GM23338 (cell line): ENCODE measurements at regions not wholly inside any gene's neighbourhood (a gene's known extent, or its start where the extent isn't known, plus 50 kb on each side); places are given as distances from the start of the nearest gene placed in this dataset.

Experiments
- ATAC-seq: fragments of 200-7000 bp; cut with Tn5 transposase; 3 replicates; pipeline ENCODE4 v1.9.1; 2020
- DNase-seq: peaks from one replicate; pipeline ENCODE4 v3.0.0-alpha.2; 2015; ENCODE audit warnings: low spot score
- H2AFZ ChIP-seq: fragments of 200-600 bp; sonication (generic); 2 replicates; pipeline ENCODE4 v1.8.0; 2016; ENCODE audit warnings: antibody characterized with exemption, mild to moderate bottlenecking, moderate library complexity
- H3F3A ChIP-seq: fragments of 200-600 bp; sonication (generic); replicated peaks from 2 replicates; pipeline ENCODE4 v1.8.0; 2017; ENCODE audit warnings: antibody characterized with exemption, mixed run types, low read depth
- H3K27ac ChIP-seq: fragments of 200-600 bp; sonication (generic); 2 replicates; pipeline ENCODE4 v1.6.1; 2016; ENCODE audit warnings: low read depth
- H3K27me3 ChIP-seq: fragments of 200-600 bp; sonication (generic); 2 replicates; pipeline ENCODE4 v1.8.0; 2016; ENCODE audit warnings: mild to moderate bottlenecking, mixed run types, moderate library complexity; ENCODE audit not compliant: insufficient read depth
- H3K36me3 ChIP-seq: fragments of 200-600 bp; sonication (generic); 2 replicates; pipeline ENCODE4 v1.8.0; 2016; ENCODE audit warnings: mild to moderate bottlenecking; ENCODE audit not compliant: insufficient read depth
- H3K4me1 ChIP-seq: fragments of 200-600 bp; sonication (generic); 2 replicates; pipeline ENCODE4 v1.8.0; 2016; ENCODE audit warnings: mild to moderate bottlenecking, moderate library complexity; ENCODE audit not compliant: insufficient read depth
- H3K4me2 ChIP-seq: fragments of 200-600 bp; sonication (generic); 2 replicates; pipeline ENCODE4 v1.7.1; 2017; ENCODE audit warnings: mixed run types
- H3K4me3 ChIP-seq: fragments of 200-600 bp; sonication (generic); 2 replicates; pipeline ENCODE4 v1.6.1; 2016; ENCODE audit warnings: mixed run types
- H3K79me2 ChIP-seq: fragments of 200-600 bp; sonication (generic); replicated peaks from 2 replicates; pipeline ENCODE4 v1.8.0; 2017; ENCODE audit warnings: mild to moderate bottlenecking; ENCODE audit not compliant: insufficient read depth
- H3K9me2 ChIP-seq: fragments of 200-600 bp; sonication (generic); 2 replicates; pipeline ENCODE4 v1.8.0; 2017; ENCODE audit not compliant: insufficient read depth
- H4K20me1 ChIP-seq: fragments of 200-600 bp; sonication (generic); replicated peaks from 2 replicates; pipeline ENCODE4 v1.8.0; 2017; ENCODE audit warnings: mild to moderate bottlenecking; ENCODE audit not compliant: insufficient read depth
- H3K27ac Mint-ChIP-seq: 2 replicates; pipeline ENCODE4 v1.8.0; 2020; ENCODE audit warnings: inconsistent platforms, mild to moderate bottlenecking, moderate library complexity, mixed read lengths
- H3K27me3 Mint-ChIP-seq: 3 replicates; pipeline ENCODE4 v1.8.0; 2022; ENCODE audit warnings: low read depth, mild to moderate bottlenecking, moderate library complexity, mixed read lengths, inconsistent platforms; ENCODE audit not compliant: insufficient read depth, poor library complexity
- H3K36me3 Mint-ChIP-seq: 3 replicates; pipeline ENCODE4 v1.8.0; 2021; ENCODE audit warnings: low read depth, mild to moderate bottlenecking, inconsistent platforms, moderate library complexity, mixed read lengths
- H3K4me1 Mint-ChIP-seq: 3 replicates; pipeline ENCODE4 v1.8.0; 2020; ENCODE audit warnings: mild to moderate bottlenecking, inconsistent platforms, mixed read lengths
- H3K4me3 Mint-ChIP-seq: 3 replicates; pipeline ENCODE4 v1.8.0; 2021; ENCODE audit warnings: moderate library complexity, mild to moderate bottlenecking, inconsistent platforms, mixed read lengths
- H3K9me3 Mint-ChIP-seq: 3 replicates; pipeline ENCODE4 v1.8.0; 2020; ENCODE audit warnings: moderate library complexity, mild to moderate bottlenecking, inconsistent platforms, mixed read lengths
- NANOG ChIP-seq: IDR thresholded peaks from 2 replicates; pipeline ENCODE4 v1.6.1; 2016; ENCODE audit warnings: antibody characterized with exemption, borderline replicate concordance
- REST ChIP-seq: IDR thresholded peaks from one replicate; pipeline ENCODE4 v1.6.1; 2018; ENCODE audit warnings: antibody characterized with exemption; ENCODE audit not compliant: unreplicated experiment
- ZNF114 ChIP-seq: fragments of 250-450 bp; sonication (Bioruptor Pico); IDR thresholded peaks from 2 replicates; pipeline ENCODE4 v1.5.0; 2020; ENCODE audit warnings: mild to moderate bottlenecking, moderate library complexity
- ZNF462 ChIP-seq: fragments of 250-450 bp; sonication (Bioruptor Pico); IDR thresholded peaks from 2 replicates; pipeline ENCODE4 v1.5.0; 2020; ENCODE audit warnings: mild to moderate bottlenecking, moderate library complexity

GRCh38 chr1:232364654-232365382 is 265.1 kb downstream of the SIPA1L2 start:
- no peaks in the 10 kb centered on the region for H3K36me3 ChIP-seq
- no peak overlapping the region for H2AFZ ChIP-seq
- H3K27ac Mint-ChIP-seq, result no peak overlapping the region
- TF ChIP-seq ZNF462 (CRISPR knock-in tag) (no peak), NANOG (peak; percentile 47; the same call in 1 of the 2 replicates)
- H3F3A ChIP-seq, result no peaks in the 10 kb centered on the region
- no peak overlapping the region for H3K4me3 ChIP-seq
- no peak overlapping the region for H3K4me3 Mint-ChIP-seq
- H3K9me2 ChIP-seq, result no peaks in the 10 kb centered on the region; the same call in 1 of the 2 replicates
- no peaks in the 10 kb centered on the region for H3K36me3 Mint-ChIP-seq
- DNase-seq (no peak), ATAC-seq (no peak)
- H4K20me1 ChIP-seq, result no peaks in the 10 kb centered on the region
- no peaks in the 10 kb centered on the region for H3K79me2 ChIP-seq
- H3K4me2 ChIP-seq, result no peak overlapping the region
- no peaks in the 10 kb centered on the region for H3K27me3 ChIP-seq
- H3K27me3 Mint-ChIP-seq, result peaks cover under 1% of the 10 kb centered on the region
- H3K4me1 ChIP-seq, result peaks cover 11% of the 10 kb centered on the region; the same call in 1 of the 2 replicates
- H3K4me1 Mint-ChIP-seq, result peaks cover 14% of the 10 kb centered on the region; the same call in 2 of the 3 replicates
- H3K9me3 Mint-ChIP-seq, result no peaks in the 10 kb centered on the region
- H3K27ac ChIP-seq, result no peak overlapping the region

- Mint-ChIP-seq H3K9me3 (no peaks in the 10 kb centered on the region), H3K36me3 (no peaks in the 10 kb centered on the region), H3K4me3 (no peak overlapping the region), H3K27me3 (no peaks in the 10 kb centered on the region), H3K4me1 (peaks cover 14% of the 10 kb centered on the region; the same call in 2 of the 3 replicates), H3K27ac (no peak overlapping the region)
- H3K27me3 ChIP-seq, result no peaks in the 10 kb centered on the region
- no peaks in the 10 kb centered on the region for H3K79me2 ChIP-seq
- H3K36me3 ChIP-seq, result no peaks in the 10 kb centered on the region
- no peaks in the 10 kb centered on the region for H3F3A ChIP-seq
- H4K20me1 ChIP-seq, result no peaks in the 10 kb centered on the region
- peaks cover 11% of the 10 kb centered on the region; the same call in 1 of the 2 replicates for H3K4me1 ChIP-seq
- ATAC-seq (no peak), DNase-seq (no peak)
- H3K27ac ChIP-seq, result no peak overlapping the region
- no peak overlapping the region for H3K4me2 ChIP-seq
- H3K9me2 ChIP-seq, result no peaks in the 10 kb centered on the region; the same call in 1 of the 2 replicates
- H2AFZ ChIP-seq, result no peak overlapping the region
- H3K4me3 ChIP-seq, result no peak overlapping the region
- TF ChIP-seq ZNF114, result no peak
- no peak for TF ChIP-seq REST
Observed at GRCh38 chr1:232363008-232363407, 266.9 kb downstream of the SIPA1L2 start.
